K562 (cell line): ENCODE measurements at regions not wholly inside any gene's neighbourhood (a gene's known extent, or its start where the extent isn't known, plus 50 kb on each side); places are given as distances from the start of the nearest gene placed in this dataset.

Experiments used
- ATAC-seq: fragments of 200-7000 bp; cut with Tn5 transposase; 3 replicates; pipeline ENCODE4 v1.9.1; 2020; ENCODE audit warnings: moderate library complexity
- BruUV-seq: library from RNA; stranded (reverse); fragments of 400-500 nt; replicated peaks from 2 replicates; lab custom pipeline; 2021; lab: Mats Ljungman, UMichigan
- CTCF ChIA-PET: fragments of 300-600 bp; formaldehyde crosslinking; extraction: SDS; loops from one replicate; lab custom pipeline; 2021; ENCODE audit warnings: low intra/inter-chr PET ratio; lab: Yijun Ruan, JAX
- POLR2A ChIA-PET: fragments of 300-600, 350-650 bp; sonication (Branson Sonifier 250); formaldehyde crosslinking; extraction: SDS; loops from one replicate; lab custom pipeline; 2021; ENCODE audit warnings: antibody characterized with exemption, inconsistent platforms; lab: Yijun Ruan, JAX
- DNase-seq, 4 experiments: peaks; one replicate each; pipeline versions ENCODE4 v3.0.0 to v3.0.0-alpha.2; 2011 to 2018; ENCODE audit warnings: low spot score in 3 of 4, mixed read lengths in 3 of 4; ENCODE audit errors: extremely low read depth in 1 of 4
- FAIRE-seq: peaks from 2 replicates; lab custom pipeline; 2011; peaks lifted over from hg19 to GRCh38; lab: Jason Lieb, UNC
- H2AFZ ChIP-seq: 2 replicates; pipeline ENCODE4 v1.6.0; 2011; ENCODE audit warnings: low read depth, low read length, control low read depth, inconsistent platforms
- H3K27ac ChIP-seq: fragments of 200-600 bp; 3 replicates; pipeline ENCODE4 v1.8.0; 2011; ENCODE audit warnings: low read depth, mild to moderate bottlenecking, control low read depth, inconsistent platforms, low read length, moderate library complexity, mixed read lengths; ENCODE audit errors: extremely low read depth
- H3K27me3 ChIP-seq, 2 experiments: fragments of 300-600 bp in 1 of 2; 2 replicates in 1 of 2; 3 replicates in 1 of 2; pipeline versions ENCODE4 v1.6.0 to v1.8.0; 2011; ENCODE audit warnings: inconsistent platforms in 2 of 2, low read length in 2 of 2, mild to moderate bottlenecking in 1 of 2, mixed read lengths in 1 of 2, moderate library complexity in 1 of 2; ENCODE audit not compliant: control insufficient read depth in 2 of 2, insufficient read depth in 2 of 2
- H3K36me3 ChIP-seq: fragments of 300-600 bp; 3 replicates; pipeline ENCODE4 v1.8.0; 2011; ENCODE audit warnings: mild to moderate bottlenecking, low read length, inconsistent platforms; ENCODE audit not compliant: control insufficient read depth, insufficient read depth
- H3K4me1 ChIP-seq, 2 experiments: fragments of 200-600 bp in 1 of 2; replicated peaks in 1 of 2; 2 replicates in 1 of 2; 3 replicates in 1 of 2; pipeline versions ENCODE4 v1.5.1 to v1.8.0; 2011; ENCODE audit warnings: inconsistent platforms in 2 of 2, low read length in 2 of 2, mild to moderate bottlenecking in 1 of 2, mixed read lengths in 1 of 2, moderate library complexity in 1 of 2; ENCODE audit not compliant: control insufficient read depth in 2 of 2, insufficient read depth in 2 of 2
- H3K4me2 ChIP-seq: 2 replicates; pipeline ENCODE4 v1.6.1; 2011; ENCODE audit warnings: low read length, control low read depth, inconsistent platforms, mixed read lengths; ENCODE audit not compliant: insufficient read depth
- H3K4me3 ChIP-seq: fragments of 200-600 bp; sonication (generic), shearing (Covaris generic); 2 replicates; pipeline ENCODE4 v1.5.1; 2016; ENCODE audit warnings: control low read depth, inconsistent platforms
- H3K79me2 ChIP-seq: fragments of 200-600 bp; 3 replicates; pipeline ENCODE4 v1.8.0; 2011; ENCODE audit warnings: low read length, inconsistent platforms; ENCODE audit not compliant: control insufficient read depth, insufficient read depth
- H3K9ac ChIP-seq, 2 experiments: 2 replicates each; pipeline versions ENCODE4 v1.6.0 to v1.6.1; 2011; ENCODE audit warnings: low read depth in 2 of 2, low read length in 2 of 2, control low read depth in 1 of 2, inconsistent platforms in 1 of 2, mild to moderate bottlenecking in 1 of 2, mixed read lengths in 1 of 2; ENCODE audit not compliant: insufficient read depth in 1 of 2
- H3K9me1 ChIP-seq: one replicate; pipeline ENCODE4 v1.6.0; 2011; ENCODE audit warnings: inconsistent platforms, mild to moderate bottlenecking, low read length, moderate library complexity; ENCODE audit not compliant: control insufficient read depth, insufficient read depth
- H3K9me3 ChIP-seq: replicated peaks from 2 replicates; pipeline ENCODE4 v1.5.1; 2011; ENCODE audit warnings: low read depth, low read length, inconsistent platforms; ENCODE audit not compliant: control insufficient read depth, insufficient read depth
- H4K20me1 ChIP-seq: replicated peaks from 2 replicates; pipeline ENCODE4 v1.6.1; 2011; ENCODE audit warnings: low read length, inconsistent platforms, mixed read lengths; ENCODE audit not compliant: control insufficient read depth, insufficient read depth
- BRD9 ChIP-seq: fragments of 450-650 bp; IDR thresholded peaks from 2 replicates; pipeline ENCODE4 v1.6.1; 2018; ENCODE audit warnings: low read depth; ENCODE audit not compliant: partially characterized antibody
- CBX1 ChIP-seq: sonication (generic); IDR thresholded peaks from 2 replicates; pipeline ENCODE4 v1.6.1; 2016; ENCODE audit warnings: antibody characterized with exemption, low read depth, mild to moderate bottlenecking
- GABPB2 ChIP-seq: fragments of 250-450 bp; sonication (Bioruptor Pico); conservative IDR thresholded peaks from 2 replicates; pipeline ENCODE4 v1.5.1; 2021; ENCODE audit warnings: mild to moderate bottlenecking
- MAFK ChIP-seq: IDR thresholded peaks from 2 replicates; pipeline ENCODE4 v1.6.1; 2011; ENCODE audit warnings: low read length, improper control_type of control experiment
- MBD2 ChIP-seq: sonication (generic); IDR thresholded peaks from 2 replicates; pipeline ENCODE4 v1.6.1; 2016; ENCODE audit warnings: low read depth, borderline replicate concordance
- NCOA6 ChIP-seq: fragments of 450-650 bp; IDR thresholded peaks from 2 replicates; pipeline ENCODE4 v1.6.1; 2017; ENCODE audit warnings: mild to moderate bottlenecking
- SIX5 ChIP-seq, 2 experiments: IDR thresholded peaks; 2 replicates each; pipeline ENCODE4 v1.6.1; 2011; ENCODE audit warnings: low read length in 2 of 2, borderline replicate concordance in 1 of 2, low read depth in 1 of 2, mild to moderate bottlenecking in 1 of 2, moderate library complexity in 1 of 2; ENCODE audit not compliant: insufficient read depth in 1 of 2
- SUPT5H ChIP-seq: fragments of 450-650 bp; IDR thresholded peaks from 2 replicates; pipeline ENCODE4 v1.6.1; 2016
- TCF15 ChIP-seq: fragments of 250-450 bp; sonication (Bioruptor Pico); IDR thresholded peaks from 2 replicates; pipeline ENCODE4 v1.8.0; 2022; ENCODE audit warnings: moderate library complexity, mild to moderate bottlenecking, inconsistent platforms
- TEAD1 ChIP-seq, 2 experiments: fragments of 450-650 bp in 1 of 2; sonication (generic) in 1 of 2; formaldehyde crosslinking; IDR thresholded peaks; 2 replicates each; pipeline versions ENCODE4 v1.4.0 to v1.8.0; 2020 to 2022; ENCODE audit warnings: mild to moderate bottlenecking in 2 of 2, missing genetic modification reagents in 1 of 2
- ZBTB2 ChIP-seq: fragments of 450-650 bp; IDR thresholded peaks from 2 replicates; pipeline ENCODE4 v1.6.1; 2016; ENCODE audit warnings: antibody characterized with exemption
- ZNF175 ChIP-seq: fragments of 200-800 bp; sonication (Bioruptor generic); IDR thresholded peaks from 2 replicates; pipeline ENCODE4 v1.6.1; 2016; ENCODE audit warnings: low read depth, mild to moderate bottlenecking, missing genetic modification characterization, missing compliant biosample characterization
- WGBS: fragments of 100-300 bp; shearing (Covaris generic); methylation state at CpG from one replicate; pipeline ENCODE4 v1.1.6; 2016; ENCODE audit warnings: low coverage, mixed read lengths; ENCODE audit not compliant: insufficient coverage; ENCODE audit errors: missing lambda C conversion rate; 5-methylcytosine and 5-hydroxymethylcytosine counted together
- in situ Hi-C: fragments of 300-500 bp; cut with MboI; formaldehyde crosslinking; loops from 4 replicates; pipeline ENCODE4 v1.15.0; 2018; ENCODE audit warnings: inconsistent platforms, mixed read lengths
- intact Hi-C: fragments of 100-400 bp; cut with micrococcal nuclease; formaldehyde crosslinking; loops from 2 replicates; pipeline ENCODE4 v1.14.2; 2022
- TF ChIP-seq, protein P1 (sequence below): fragments of 450-650 bp; IDR thresholded peaks from 2 replicates; pipeline ENCODE4 v1.6.1; 2017; ENCODE audit warnings: antibody characterized with exemption, mild to moderate bottlenecking
- TF ChIP-seq, protein P2 (sequence below): fragments of 250-450 bp; sonication (Bioruptor Pico); IDR thresholded peaks from 2 replicates; pipeline ENCODE4 v1.5.0; 2021

DNA sequence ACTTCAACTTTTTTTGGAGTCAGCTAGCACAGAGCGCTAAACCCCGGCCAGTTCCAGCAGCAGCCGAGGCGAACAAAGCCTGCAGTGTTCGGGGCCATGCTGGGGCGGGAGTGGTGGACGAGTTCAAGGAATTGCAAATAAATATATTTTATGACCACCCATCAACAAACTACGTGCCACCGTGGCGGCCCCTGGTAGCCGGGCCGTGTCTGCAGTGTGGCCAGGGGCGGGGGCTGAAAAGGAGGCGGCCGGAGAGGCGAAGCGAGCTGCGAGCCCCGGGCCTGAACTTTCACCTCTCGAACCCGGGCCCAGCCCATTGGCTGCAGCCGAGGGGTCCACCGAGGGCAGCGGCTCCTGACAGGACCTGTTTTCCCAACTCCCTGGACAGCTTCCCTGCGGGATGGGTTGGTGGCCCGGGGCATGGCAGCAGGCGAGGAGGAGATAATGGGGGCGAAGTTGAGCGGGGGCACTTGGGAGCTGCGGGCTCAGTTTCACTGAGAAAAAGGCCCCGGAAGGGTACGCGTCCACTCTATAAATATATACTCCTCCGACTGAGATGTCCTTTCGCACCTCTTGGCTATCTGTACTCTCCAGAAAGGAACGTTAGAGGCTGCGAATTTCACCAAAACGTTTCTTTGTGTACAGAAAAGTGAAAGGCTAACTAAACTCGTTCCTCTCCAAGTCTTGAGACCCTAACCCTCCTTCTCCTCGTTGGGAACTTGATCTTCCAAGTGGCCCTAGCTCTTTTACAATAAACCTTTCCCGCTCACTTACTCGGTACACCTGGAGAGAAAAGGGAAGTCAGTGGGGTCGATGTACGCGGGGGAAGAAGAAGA is 164.6 kb upstream of the PPP1R3A start:
- no peak for DNase-seq
- Histone ChIP-seq H3K27me3 (peaks cover 0 to 4% of the 10 kb centered on the region in 2 experiments; a peak in 1 of 5 replicates), H3K4me1 (peaks cover 0 to 8% of the 10 kb centered on the region in 2 experiments; a peak in 1 of 5 replicates), H4K20me1 (no peaks in the 10 kb centered on the region), H3K4me3 (no peak overlapping the region), H3K27ac (no peak overlapping the region), H3K9me3 (no peaks in the 10 kb centered on the region), H3K9me1 (no peaks in the 10 kb centered on the region), H2AFZ (no peak overlapping the region), H3K9ac (no peak overlapping the region), H3K36me3 (no peaks in the 10 kb centered on the region), H3K79me2 (no peaks in the 10 kb centered on the region), H3K4me2 (no peak overlapping the region)
- CTCF ChIA-PET = no interaction called here
- POLR2A ChIA-PET = no interaction called here
- in situ Hi-C loops (no loop called here), intact Hi-C loops (no loop called here)
- no peak for FAIRE-seq
- no peak for ATAC-seq
- no TSS peak for BruUV-seq
- TF ChIP-seq, protein P1, sequence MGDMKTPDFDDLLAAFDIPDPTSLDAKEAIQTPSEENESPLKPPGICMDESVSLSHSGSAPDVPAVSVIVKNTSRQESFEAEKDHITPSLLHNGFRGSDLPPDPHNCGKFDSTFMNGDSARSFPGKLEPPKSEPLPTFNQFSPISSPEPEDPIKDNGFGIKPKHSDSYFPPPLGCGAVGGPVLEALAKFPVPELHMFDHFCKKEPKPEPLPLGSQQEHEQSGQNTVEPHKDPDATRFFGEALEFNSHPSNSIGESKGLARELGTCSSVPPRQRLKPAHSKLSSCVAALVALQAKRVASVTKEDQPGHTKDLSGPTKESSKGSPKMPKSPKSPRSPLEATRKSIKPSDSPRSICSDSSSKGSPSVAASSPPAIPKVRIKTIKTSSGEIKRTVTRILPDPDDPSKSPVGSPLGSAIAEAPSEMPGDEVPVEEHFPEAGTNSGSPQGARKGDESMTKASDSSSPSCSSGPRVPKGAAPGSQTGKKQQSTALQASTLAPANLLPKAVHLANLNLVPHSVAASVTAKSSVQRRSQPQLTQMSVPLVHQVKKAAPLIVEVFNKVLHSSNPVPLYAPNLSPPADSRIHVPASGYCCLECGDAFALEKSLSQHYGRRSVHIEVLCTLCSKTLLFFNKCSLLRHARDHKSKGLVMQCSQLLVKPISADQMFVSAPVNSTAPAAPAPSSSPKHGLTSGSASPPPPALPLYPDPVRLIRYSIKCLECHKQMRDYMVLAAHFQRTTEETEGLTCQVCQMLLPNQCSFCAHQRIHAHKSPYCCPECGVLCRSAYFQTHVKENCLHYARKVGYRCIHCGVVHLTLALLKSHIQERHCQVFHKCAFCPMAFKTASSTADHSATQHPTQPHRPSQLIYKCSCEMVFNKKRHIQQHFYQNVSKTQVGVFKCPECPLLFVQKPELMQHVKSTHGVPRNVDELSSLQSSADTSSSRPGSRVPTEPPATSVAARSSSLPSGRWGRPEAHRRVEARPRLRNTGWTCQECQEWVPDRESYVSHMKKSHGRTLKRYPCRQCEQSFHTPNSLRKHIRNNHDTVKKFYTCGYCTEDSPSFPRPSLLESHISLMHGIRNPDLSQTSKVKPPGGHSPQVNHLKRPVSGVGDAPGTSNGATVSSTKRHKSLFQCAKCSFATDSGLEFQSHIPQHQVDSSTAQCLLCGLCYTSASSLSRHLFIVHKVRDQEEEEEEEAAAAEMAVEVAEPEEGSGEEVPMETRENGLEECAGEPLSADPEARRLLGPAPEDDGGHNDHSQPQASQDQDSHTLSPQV = no peak
- TF ChIP-seq ZNF175 = no peak
- TF ChIP-seq ZBTB2 = no peak
- no peak for TF ChIP-seq TCF15 (CRISPR knock-in tag)
- TF ChIP-seq NCOA6 = no peak
- TF ChIP-seq SIX5 (IDR thresholded peaks at IDR 0.05; ENCODE audit: borderline replicate concordance in 1 of 2, insufficient read depth in 1 of 2, low read depth in 1 of 2, low read length in 2 of 2) = no peak
- TF ChIP-seq CBX1 = no peak
- TF ChIP-seq, protein P2, sequence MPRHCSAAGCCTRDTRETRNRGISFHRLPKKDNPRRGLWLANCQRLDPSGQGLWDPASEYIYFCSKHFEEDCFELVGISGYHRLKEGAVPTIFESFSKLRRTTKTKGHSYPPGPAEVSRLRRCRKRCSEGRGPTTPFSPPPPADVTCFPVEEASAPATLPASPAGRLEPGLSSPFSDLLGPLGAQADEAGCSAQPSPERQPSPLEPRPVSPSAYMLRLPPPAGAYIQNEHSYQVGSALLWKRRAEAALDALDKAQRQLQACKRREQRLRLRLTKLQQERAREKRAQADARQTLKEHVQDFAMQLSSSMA (CRISPR knock-in tag) = no peak
- no peak for TF ChIP-seq MBD2
- no peak for TF ChIP-seq MAFK
- TF ChIP-seq BRD9 = no peak
- TF ChIP-seq TEAD1 (CRISPR knock-in tag; IDR thresholded peaks at IDR 0.05) = no peak
- TF ChIP-seq SUPT5H = no peak
- no peak for TF ChIP-seq GABPB2
- WGBS = 5% methylated on average over 45 of the region's 45 CpGs
